GM13976 (cell line): ENCODE measurements at regions not wholly inside any gene's neighbourhood (a gene's known extent, or its start where the extent isn't known, plus 50 kb on each side); places are given as distances from the start of the nearest gene placed in this dataset.
A peak's percentile ranks its signal among the peaks of the same experiment; 100 is the strongest.

Experiments used
- DNase-seq: peaks from one replicate; pipeline ENCODE4 v3.0.0; 2012; ENCODE audit warnings: low spot score
- in situ Hi-C: fragments of 300-500 bp; cut with MboI; formaldehyde crosslinking; loops from one replicate; pipeline ENCODE4 v1.12.0; 2022; ENCODE audit warnings: low sequenced_read_pairs, mixed read lengths, inconsistent platforms; ENCODE audit not compliant: unreplicated experiment
- TF ChIP-seq, protein P1 (sequence below): IDR thresholded peaks from 2 replicates; pipeline ENCODE4 v1.5.1; 2012; ENCODE audit warnings: borderline replicate concordance, mild to moderate bottlenecking; ENCODE audit not compliant: insufficient read depth; ENCODE audit errors: extremely low read depth, missing control alignments, control extremely low read depth

DNA sequence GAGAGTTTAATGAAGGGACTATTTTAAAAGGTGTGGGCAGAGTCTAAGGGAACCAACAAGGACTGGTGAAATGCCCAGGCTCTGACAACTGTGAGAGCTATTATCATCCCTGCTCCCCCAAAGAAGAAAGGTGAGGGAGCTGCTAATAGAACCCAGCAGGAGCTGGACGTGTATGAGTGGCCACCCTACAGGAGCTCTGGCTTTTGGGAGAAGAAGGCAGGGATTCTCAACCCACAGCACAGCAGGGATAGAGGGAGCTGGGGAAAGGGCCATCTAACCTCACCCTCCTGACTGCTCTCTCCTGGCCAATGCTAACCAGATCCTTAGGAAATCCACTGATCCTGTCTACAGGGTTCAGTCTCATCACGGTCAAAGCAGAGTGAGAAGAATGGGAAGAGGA, 57.1 kb downstream of the GRIN2B start:
- in situ Hi-C loops, result no loop called here
- DNase-seq, result no peak
- TF ChIP-seq, protein P1, sequence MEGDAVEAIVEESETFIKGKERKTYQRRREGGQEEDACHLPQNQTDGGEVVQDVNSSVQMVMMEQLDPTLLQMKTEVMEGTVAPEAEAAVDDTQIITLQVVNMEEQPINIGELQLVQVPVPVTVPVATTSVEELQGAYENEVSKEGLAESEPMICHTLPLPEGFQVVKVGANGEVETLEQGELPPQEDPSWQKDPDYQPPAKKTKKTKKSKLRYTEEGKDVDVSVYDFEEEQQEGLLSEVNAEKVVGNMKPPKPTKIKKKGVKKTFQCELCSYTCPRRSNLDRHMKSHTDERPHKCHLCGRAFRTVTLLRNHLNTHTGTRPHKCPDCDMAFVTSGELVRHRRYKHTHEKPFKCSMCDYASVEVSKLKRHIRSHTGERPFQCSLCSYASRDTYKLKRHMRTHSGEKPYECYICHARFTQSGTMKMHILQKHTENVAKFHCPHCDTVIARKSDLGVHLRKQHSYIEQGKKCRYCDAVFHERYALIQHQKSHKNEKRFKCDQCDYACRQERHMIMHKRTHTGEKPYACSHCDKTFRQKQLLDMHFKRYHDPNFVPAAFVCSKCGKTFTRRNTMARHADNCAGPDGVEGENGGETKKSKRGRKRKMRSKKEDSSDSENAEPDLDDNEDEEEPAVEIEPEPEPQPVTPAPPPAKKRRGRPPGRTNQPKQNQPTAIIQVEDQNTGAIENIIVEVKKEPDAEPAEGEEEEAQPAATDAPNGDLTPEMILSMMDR, result no peak

DNA sequence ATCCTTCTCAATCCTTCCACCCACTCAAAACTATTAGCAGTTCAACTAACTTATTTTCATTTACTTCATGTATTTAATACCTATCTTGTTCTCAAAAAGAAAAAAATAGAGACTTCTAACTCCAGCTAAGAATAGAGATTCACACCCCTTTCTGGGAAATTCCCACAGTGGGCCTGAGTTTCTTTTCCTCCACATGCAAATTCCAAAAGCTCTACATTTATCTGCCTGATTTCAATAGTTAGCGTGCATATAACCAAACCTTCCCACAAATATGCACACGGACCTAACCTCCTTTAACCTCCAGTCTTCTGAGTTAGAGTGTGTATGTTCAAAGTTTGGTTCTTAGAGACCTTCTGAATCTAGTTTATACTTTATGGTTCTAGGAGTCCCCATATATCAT, 62.5 kb downstream of the GRIN2B start:
- DNase-seq, result peak; percentile 6
- TF ChIP-seq, protein P1, result no peak
- in situ Hi-C loops, result no loop called here

DNA sequence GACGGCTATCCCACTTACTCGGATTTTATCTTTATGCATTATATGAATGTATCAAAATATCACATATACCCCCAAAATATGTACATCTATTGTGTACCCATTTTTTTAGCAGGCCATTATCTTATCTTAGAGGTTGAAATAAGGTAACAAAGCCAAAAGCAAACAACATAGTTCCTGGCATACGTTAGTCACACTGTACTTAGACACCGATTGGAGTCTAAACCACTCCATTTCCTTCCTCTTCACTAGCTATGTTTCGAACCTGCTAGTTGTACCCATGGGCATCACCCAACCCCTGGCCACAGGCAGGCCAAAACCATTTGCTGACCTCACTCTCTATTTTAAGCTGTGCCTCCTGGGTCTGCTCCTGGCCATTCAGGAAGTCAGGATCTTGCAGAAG, 66.3 kb downstream of the GRIN2B start:
- in situ Hi-C loops, result no loop called here
- TF ChIP-seq, protein P1, result no peak

DNA sequence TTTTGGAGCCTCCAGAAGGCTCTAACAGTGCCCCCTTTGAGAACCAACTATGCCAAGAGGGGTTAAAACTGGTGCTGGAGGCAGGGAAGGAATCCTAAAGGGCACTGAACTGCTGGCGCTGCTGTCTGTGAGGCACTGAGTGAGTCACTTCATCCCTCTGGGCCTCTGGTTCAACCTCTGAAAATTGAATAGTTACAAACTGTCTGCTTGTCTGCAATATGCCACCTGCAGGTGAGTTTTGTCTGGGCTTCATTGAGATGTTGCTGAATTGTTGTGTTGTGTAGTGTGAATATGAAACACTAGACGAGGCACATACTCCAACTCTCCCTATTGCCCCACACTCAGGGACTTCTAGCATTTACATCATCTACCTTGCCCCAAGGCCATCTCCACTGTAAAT, 68.0 kb downstream of the GRIN2B start:
- DNase-seq, result no peak
- TF ChIP-seq, protein P1, result no peak
- in situ Hi-C loops, result no loop called here

More for the DNA sequence above, 66.3 kb downstream of the GRIN2B start:
- DNase-seq, result no peak

DNA sequence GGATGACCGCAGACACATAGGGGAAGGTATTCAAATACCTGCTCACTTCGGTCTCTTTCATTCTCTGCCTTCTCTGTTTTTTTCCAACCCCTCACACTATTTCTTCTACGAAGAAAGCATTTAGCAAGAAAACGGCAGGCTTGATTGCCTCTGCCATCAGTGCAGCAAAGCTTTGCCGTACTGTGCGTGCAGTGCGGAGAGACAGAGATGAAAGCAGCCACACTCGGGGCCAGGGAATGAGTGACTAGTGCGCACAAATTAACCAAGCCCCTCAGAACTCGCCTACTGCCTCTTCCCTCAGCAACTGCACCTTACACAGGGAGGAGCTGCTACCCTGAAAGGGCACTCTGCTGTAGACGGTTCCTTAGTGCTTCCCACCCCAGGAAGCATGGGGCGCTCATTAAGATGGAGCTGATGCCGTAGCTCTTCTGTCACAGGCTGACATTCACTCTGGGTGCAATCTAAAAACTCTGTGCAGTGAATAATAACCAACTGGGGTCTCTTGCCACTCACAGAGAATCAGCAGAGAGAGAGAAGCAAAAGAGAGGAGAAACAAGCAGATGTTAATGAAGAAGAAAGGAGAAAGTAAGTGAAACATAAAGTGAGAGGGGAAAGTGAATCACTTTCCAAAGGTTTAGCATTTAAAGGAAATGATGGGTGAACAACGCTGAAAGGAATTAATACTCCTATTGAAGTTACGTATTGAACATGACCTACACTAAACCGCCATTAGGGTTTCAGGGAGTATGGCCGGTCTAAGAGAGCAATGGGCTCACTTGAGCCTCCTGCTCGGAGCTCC, 69.4 kb downstream of the GRIN2B start:
- DNase-seq, result no peak
- in situ Hi-C loops, result no loop called here
- TF ChIP-seq, protein P1, result no peak

DNA sequence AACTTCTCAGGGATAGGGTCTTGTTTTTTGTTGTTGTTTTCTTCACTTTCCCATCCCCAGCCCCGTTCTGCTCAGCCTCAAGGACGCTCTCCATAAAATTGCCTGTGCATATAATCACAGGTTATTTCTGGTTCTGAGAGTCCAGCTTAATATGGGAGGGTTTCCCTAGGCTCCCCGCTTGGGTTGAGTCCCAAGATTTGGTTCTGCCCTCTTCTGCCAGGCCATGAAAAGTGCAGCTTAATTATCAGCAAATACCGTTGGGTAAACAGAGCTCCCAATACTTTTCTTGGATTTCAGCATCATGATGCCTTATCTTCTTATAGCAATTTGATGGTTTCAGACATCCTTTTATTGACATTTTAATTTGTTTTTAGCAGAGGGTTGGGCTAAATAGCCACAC, 75.6 kb downstream of the GRIN2B start:
- TF ChIP-seq, protein P1, result no peak
- no peak for DNase-seq
- in situ Hi-C loops, result no loop called here
